GM18517 (cell line): ENCODE measurements at regions not wholly inside any gene's neighbourhood (a gene's known extent, or its start where the extent isn't known, plus 50 kb on each side); places are given as distances from the start of the nearest gene placed in this dataset.

Experiments used
- ATAC-seq: cut with Tn5 transposase; IDR thresholded peaks from one replicate; pipeline ENCODE4 v1.9.1; 2021; ENCODE audit warnings: mild to moderate bottlenecking, moderate library complexity; ENCODE audit not compliant: unreplicated experiment

GRCh38 chr18:41466436-41467160, 488.4 kb upstream of the PIK3C3 start:
- no peak for ATAC-seq

GRCh38 chr18:41465386-41465785, 489.6 kb upstream of the PIK3C3 start:
- no peak for ATAC-seq

GRCh38 chr18:41464278-41464677, 490.8 kb upstream of the PIK3C3 start:
- ATAC-seq, result no peak

DNA sequence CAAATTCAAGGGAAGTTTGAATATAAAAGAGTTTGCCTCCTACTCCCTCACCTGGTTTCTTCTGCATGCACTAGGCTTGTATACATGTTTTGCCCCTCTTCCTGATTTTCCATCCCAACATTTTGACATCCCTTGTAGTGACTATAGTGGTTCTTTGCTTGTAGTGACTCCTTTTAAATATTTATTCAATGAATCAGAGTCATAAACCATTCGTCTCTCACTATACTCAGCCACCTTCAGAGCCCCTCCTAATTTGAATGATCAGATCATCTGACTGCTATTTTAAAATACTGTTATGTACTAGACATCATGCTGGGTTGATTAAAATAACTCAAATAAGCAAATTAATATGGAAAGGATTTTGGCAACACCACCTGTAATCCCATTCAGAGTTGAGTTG, 492.1 kb upstream of the PIK3C3 start:
- no peak for ATAC-seq

DNA sequence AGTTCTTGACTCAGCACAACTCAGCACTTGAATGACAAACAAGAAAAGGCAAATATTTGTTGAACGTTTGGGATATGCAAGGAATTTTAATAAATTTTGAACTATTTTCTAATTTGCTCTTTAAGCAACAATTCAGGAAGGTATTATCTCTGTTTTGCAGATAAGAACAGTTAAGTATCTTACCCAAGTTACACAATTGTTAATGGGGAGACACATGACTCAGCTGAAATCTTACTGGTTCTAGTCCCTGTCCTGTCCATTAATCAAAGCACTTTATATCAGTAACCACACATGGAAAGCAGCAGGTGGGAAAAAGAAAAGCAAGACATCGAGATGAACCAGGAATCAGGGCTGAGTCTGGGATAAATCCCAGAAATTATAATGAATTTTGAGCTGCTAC, 493.9 kb upstream of the PIK3C3 start:
- ATAC-seq, result no peak

- ATAC-seq, result no peak
Measured at GRCh38 chr18:41459656-41460055, 495.4 kb upstream of the PIK3C3 start.

DNA sequence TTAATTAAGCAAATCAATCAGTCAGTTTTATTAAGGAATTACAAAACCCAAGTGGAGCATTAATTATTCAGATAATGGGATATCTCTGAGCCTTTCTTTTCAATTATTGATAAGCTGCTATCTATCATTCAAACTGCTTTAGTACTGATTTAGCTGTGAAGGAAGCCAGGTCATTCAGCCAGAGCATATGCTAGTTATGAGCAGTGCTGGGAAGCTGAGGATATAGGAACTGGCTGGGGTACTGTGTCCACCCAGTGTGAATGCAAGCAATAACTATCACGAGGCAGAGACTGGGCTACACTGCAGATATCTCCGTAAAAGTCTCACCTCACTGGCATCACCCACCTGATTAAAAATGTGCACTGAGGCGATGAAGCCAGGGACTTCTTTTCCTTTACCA, 496.7 kb upstream of the PIK3C3 start:
- ATAC-seq, result no peak

DNA sequence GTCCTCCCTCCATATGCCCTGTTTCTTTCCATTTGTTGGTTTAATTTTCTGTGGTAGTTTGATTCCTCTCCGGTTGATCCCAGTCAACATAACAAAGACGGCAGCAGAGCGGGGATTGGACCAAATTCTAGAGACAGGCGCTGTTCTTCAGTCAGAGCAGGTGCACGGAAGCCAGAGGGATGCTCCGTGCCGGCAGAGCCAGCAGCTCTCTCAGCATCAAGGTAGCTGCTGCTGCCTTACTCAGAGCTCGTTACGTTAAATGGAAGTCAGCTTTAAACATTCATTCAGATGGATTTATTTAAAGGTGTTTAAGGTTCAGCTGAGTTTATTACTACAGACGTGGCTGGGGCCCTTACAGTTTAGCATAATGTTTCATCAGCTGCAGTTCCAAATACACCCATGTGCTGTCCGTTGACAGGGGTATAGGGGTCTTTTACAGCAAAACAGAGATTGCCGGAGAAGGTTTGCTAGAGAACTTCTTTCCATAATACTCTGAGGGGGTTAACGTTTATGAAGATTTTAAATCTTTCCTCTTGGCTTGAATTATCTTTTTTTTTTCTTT, 497.2 kb upstream of the PIK3C3 start:
- ATAC-seq, result no peak

DNA sequence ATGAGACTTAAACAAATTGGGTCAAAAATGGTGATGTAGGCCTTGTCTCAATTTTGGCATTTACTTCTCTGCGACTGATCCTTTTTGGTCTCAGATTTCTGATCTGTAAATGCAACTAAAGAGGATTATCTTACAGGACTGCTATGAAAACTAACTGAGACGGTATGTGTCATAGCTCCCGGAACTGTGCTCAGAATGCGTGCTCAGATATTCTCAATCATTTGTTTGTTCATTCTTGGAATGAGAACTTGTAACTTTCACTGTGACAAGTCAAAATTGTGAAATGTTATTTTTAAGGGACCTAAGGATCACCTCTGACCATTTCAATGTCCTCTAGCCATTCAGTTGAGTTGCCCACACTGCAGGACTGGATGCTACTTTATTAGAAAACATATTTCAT, 498.2 kb upstream of the PIK3C3 start:
- ATAC-seq, result no peak

- ATAC-seq, result no peak
Measured at GRCh38 chr18:41449612-41450011, 505.4 kb upstream of the PIK3C3 start.

- ATAC-seq, result no peak
Measured at GRCh38 chr18:41444943-41445342, 510.1 kb upstream of the PIK3C3 start.

GRCh38 chr18:41436772-41437171, 518.3 kb upstream of the PIK3C3 start:
- ATAC-seq, result no peak

DNA sequence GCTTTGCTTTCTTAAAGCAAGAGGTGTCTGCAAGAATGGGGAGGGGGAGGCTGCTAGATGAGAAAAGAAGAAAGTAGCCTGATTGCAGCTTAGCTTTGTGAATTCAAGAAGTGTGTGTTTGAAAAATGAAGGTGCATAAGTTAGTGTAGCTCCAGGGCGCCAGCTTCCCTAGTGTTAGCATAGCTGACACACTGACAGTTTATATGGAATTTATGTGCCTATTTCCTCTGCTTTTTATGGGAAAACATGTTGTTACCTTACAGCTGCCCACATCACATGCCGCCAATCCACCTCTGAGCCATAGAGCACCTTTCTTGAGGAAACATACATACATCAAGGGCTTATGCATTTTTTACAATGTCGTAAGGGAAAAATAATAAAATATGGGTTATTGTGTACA, 536.4 kb upstream of the PIK3C3 start:
- no peak for ATAC-seq

- ATAC-seq, result no peak
Measured at GRCh38 chr18:41416044-41416443, 539.0 kb upstream of the PIK3C3 start.

DNA sequence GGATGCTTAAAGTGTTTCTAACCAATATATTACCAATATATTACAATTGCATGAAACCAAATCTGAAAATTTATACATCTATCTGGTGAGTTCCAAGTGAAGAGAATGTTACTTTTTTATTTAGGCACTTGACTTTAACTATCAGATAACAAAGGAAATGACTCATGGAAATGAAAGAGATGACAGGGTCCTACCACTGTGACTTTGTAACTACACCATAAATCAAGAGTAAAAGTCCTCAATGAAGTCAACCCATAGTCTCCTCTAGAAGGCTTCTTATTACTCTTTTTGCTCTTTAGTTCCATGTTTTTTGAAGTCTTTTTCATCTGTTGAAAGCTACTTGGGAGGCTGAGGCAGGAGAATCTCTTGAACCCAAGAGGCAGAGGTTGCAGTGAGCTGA, 545.0 kb upstream of the PIK3C3 start:
- ATAC-seq, result no peak

DNA sequence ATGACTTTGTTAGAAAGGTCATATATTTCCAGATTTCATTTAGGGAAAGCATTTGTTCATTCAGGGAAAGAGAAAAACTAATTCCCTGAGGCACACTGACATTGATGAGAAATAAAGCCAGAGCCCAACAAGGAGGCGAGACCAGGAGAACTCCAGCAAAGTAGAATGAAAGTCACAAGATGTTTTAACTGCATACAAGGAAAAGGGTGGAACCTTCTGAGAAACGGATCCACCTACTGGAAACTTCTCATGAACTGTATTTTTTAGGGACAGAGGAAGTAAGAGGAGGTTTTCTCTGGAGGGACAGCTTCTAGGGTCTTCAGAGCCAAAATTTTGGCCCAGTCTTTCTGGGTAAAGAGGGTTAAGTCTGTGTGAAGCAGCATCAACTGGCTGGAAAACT, 548.2 kb upstream of the PIK3C3 start:
- ATAC-seq, result no peak

- no peak for ATAC-seq
Measured at GRCh38 chr18:41396861-41397260, 558.2 kb upstream of the PIK3C3 start.

GRCh38 chr18:41396211-41396610, 558.8 kb upstream of the PIK3C3 start:
- ATAC-seq, result no peak

DNA sequence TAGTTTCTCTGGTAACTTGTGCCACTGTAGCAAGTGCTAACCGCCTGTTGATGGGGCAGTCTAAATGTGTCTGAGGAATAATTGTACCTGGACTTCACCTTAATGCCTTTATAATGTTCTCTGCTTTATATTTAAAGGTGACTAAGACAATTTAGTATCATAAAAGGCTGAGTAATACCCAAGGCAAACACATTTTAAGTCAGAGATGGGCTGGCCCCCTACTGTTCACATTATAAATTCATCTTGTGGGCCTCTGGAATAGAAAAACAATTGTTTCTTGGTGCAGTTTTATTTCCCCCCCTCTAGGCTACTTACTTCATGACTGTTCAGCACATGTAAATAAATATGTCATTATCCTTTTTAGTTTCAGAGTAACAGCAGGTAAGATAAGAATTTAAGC, 559.3 kb upstream of the PIK3C3 start:
- no peak for ATAC-seq

DNA sequence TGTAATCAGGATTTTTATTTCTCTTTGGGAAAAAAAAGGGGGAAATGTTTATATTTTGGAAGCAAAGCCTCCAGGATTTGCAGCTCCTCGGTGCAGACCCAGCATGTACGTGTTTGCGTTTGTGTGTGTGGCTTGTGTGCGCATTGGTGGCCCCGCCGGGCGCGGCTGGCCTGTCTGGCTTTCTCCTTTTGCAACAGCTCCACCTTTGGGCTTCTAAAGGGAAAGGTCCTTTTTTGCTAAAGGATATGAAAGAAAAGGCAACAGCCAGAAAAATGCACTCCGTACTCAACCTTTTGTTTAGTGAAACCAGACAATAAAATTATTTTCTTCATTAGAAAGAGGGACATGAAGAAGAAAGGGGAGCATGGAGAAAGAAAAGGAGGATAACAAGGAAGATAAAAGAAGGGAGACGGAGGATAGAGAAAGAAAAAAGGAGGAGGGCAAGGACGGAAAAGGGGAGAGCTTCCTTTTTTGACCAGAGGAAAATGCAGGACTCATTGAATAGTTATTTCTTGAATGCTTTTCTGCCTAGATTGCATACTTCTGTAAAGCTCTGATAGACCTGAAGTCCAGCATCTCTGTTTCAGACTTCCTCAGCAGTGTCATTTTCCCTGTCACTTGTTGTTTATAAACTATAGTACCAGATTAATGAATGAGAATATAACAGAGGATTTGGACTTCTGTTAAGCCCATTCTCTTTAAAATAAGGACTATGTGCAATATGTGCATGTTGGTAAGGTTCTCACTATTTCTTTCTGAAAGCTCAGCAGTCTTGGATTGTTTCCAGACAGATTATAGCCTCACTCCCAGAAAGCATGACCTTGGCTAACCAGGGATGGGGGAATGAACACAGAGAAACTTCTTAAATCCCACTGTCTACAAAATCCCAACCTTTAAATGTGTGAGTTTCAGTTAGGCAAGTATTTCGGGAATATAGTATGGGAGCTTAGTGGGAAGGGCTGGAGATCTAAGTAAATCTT, 563.1 kb upstream of the PIK3C3 start:
- no peak for ATAC-seq

- no peak for ATAC-seq
Measured at GRCh38 chr18:41390309-41390708, 564.7 kb upstream of the PIK3C3 start.

DNA sequence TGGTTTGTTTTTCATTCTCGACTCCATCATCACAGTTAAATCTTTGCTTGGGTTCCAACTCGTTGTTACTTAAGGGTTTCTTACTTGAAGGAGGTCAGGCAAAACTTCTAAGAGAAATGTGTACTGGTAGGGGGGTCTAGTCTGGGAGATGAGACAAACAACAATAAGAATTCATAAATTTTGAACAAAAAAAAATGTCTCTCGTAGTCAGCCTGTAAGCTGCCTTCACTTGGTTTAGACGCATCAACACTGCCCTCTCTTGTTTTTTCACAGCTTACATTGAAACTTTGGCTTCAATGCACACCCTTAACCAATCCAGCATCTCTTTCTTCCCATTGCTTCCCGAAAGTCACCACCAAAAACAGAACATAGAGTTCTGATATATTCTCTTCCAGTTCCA, 576.4 kb upstream of the PIK3C3 start:
- ATAC-seq, result no peak
